CD4-positive, alpha-beta T cell treated with Interleukin-17A for 4 hours (primary cell): ENCODE measurements at regions not wholly inside any gene's neighbourhood (a gene's known extent, or its start where the extent isn't known, plus 50 kb on each side); places are given as distances from the start of the nearest gene placed in this dataset.
"Not testable (repeated sequence)": the region's sequence is repeated elsewhere in the genome, so short reads cannot be mapped to it uniquely, and the experiment has no call there.

Experiments used
- DNase-seq: peaks from one replicate; pipeline ENCODE4 v3.0.0-alpha.2; 2020; ENCODE audit warnings: mixed read lengths

DNA sequence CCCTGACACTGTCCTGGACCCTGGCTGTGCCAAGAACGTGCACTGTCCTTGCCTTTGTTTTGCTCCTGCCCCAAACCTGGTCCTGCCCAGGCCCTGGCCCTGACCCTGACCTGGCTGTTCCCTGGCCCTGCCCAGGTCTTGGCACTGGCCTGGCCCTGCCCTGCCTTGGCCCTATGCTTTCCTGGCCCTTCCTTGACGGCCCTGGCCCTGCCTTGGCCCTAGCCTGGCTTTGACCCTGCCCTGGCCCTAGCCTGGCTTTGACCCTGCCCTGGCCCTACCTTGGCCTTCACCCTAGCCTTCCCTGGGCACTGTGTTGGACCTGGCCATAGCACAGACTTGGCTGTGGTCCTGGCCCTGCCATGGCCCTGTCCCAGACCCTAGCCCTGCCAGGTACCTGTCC, 252.9 kb downstream of the TP53TG3F start:
- DNase-seq: not testable (repeated sequence)

DNA sequence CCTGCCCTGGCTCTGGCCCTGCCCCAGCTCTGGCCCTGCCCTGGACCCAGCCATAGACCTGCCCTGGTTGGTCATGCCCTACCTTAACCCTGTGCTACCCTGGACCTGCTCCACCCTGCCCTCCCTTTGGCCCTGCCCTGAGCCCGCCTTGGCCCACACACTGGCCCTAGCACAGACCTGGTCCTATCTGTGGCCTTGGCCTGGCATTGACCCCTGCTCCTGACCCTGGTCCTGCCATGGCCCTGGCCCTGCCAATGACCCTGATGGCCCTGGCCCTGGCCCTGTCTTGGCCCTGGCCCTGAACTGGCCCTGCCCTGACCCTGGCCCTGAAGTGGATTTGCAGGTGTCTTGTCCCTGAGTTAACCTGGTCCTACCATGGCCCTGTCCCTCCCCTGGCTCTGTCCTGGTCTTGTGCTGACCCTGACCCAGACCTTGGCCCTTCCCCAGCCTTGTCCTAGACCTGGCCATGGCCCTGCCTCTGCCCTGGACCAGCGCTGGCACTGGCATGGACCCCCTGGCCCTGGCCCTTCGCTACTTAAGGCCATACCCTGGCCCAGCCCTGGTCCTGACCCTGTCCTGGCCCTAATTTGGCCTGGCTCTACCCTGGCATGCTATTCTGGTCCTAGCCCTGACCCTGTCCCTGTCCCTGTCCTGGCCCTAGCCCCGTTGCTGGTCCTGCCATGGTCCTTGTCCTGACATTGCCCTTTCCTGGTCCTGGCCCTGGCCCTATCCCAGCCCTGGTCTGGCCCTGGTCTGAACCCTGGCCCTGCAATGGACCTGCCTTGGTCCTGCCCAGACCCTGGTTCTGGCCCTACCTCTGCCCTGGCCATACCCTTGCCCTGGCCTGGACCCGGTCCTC, 253.7 kb downstream of the TP53TG3F start:
- DNase-seq: not testable (repeated sequence)

DNA sequence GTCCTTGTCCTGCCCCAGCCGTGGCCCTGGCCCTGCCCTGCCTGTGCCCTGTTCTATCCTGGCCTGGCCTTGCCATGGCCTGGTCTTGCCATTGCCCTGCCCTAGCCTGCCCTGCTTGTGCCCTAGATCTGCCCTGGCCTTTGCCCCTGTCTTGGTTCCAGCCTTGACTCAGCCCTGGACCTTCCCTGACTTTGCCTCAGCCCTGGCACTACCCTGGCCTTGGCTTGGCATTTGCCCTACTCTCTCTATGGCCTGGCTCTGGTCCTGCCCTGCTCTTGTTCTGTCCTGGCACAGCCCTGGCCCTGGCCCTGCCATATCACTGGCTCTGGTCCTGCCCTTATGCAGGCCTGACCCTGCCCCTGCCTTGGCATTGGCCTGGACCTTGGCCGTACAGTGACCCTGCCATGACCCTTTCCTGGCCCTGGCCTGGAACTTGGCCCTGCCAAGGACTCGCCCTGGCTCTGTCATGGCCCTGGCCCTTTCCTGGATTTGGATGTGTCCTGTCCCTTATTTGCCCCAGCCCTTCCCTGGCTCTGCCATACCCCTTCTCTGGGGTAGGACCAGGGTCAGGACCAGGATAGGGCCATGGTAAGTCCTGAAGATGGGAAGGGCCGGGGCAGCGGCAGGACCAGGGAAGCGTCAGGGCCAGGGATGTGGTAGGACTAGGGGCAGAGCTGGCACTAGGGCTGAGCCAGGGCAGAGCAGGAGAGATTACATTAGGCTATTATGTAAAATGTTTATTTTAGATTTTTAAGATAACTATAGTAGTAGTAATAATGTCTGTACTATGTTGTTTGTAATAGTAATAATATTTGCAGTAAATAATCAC, 254.5 kb downstream of the TP53TG3F start:
- DNase-seq: not testable (repeated sequence)

DNA sequence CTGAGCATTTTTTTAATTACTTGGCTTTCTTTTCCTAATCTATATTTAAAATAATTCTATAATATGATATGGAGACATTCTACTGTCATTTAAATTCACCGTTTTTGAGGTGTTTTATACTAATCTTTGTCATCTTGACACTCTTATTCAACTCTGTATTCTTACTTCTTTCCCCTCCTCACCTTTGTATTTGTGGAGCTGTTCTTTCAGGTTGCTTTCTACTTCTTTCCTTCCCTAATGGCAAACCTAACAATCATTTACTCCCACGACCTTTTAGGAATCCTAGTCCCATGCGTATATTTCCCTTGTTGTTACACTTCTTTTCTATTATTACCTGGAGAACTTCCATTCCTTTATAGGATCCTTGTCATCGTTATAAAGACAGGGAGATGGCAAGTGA, 271.8 kb downstream of the TP53TG3F start:
- DNase-seq: not testable (repeated sequence)

DNA sequence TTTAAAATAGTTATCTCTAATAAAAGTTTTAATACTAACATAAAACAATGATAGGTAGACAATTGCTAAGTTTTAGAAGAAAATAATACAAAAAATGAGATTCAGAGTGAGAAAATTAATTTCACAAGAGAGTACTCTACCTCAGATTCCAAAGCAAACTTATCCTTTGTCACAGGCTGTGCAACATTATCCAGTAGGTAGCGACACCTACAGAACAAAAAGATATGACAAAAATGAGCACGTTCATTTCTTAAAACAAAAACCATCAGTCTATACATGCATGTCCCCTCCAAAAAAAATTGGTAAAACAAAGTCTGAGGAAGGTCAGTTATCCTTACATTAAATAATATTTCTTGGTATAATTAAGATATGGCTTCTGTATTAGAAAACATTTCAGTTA, 275.2 kb downstream of the TP53TG3F start:
- DNase-seq: not testable (repeated sequence)

DNA sequence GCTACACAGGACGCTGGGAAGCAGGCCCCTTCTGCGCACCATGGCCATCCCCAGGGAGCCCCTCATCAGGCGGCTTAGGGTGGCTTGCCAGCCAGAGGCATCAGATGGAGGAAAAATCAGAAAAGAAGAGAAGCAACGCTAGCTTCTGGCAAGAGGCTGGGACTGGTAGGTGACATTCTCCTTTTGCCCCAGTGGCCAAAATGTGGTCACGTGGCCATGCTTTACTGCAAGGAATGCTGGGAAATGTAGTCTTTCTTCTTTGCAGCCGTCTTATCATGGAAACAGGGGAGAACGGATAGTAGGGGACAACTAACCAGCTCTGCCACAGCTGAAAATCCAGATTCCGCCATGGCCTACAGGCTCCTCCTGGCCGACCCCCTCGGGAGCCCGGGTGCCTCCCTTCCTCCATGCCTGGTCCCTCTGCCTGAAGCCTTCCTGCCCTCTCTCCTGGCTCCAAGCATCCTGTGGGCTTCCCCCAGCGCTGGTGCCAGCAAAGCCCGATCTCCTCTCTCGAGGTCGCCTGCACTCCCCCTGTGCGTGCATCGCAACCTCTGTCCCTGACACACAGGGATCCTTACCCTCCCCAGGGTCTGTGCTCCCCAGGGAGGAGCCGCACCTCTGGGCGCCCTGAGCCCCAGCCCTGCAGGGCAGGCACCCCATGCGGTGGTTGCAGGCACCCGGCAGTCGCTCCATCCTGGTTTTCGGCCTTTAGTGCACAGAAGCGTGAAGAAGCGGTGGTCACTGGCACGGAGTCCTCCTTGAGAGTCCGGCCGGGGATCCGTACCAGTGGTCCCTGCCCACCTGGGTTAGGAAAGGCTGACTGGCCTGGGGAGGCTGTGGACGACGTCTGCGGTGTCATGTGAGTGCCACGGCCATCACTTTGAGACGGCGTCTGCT, 307.7 kb downstream of the TP53TG3F start:
- not testable (repeated sequence) for DNase-seq

DNA sequence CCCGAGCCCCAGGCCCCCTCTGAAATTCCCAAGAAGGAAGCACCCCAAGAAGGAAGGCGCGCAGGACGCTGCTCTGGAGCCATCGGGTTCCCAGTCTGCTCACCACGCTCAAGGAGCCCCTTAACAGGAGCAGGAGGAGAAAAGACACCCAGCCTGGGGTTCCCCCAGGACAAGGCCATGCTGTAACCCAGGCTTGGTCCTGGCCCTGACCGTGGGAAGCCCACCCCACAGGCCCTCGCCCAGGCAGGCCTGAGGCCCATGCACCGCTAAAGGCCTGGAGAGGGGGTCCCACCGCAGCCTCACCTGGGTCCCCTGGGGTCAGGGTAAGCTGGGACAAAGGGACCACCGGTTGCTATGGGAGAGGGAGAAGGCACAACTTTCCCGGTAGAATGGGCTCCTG, 309.3 kb downstream of the TP53TG3F start:
- not testable (repeated sequence) for DNase-seq

DNA sequence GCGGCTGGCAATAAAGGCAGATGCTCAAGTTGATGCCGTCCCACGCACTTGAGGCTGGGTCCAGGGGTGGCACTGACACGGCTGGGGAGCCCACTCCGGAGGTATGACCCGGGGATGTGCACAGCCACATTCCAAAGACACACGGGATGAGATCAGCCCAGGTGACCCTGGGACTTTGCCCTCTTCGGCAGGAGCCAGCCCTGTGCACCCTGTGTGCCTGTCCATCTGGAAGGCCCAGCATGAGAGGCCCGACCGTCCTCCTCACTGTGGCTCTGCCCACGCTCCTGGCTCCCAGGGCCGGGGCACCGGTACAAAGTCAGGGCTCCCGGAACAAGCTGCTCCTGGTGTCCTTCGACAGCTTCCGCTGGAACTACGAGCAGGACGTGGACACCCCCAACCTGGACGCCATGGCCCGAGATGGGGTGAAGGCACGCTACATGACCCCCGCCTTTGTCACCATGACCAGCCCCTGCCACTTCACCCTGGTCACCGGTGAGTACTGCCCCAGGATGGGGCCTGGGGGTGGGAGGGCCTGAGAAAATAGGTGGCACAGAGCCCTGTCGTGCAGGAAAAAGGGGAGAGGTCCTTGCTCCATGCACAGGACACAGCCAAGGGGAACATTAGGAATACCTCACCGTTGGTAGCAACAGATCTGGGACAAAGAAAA, 309.9 kb downstream of the TP53TG3F start:
- not testable (repeated sequence) for DNase-seq

DNA sequence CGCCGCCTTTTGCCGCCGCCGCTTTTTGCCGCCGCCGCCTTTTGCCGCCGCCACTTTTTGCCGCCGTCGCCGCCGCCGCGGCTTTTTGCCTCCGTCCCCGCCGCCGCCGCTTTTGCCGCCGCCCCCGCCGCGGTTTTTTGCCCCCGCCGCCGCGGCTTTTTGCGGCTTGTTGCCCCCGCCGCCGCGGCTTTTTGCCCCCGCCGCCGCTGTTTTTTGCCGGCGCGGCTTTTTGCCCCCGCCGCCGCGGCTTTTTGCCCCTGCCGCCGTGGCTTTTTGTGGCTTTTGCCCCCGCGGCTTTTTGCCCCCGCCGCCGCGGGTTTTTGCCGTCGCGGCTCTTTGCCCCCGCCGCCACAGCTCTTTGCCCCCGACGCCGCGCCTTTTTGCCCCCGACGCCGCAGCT, 311.1 kb downstream of the TP53TG3F start:
- not testable (repeated sequence) for DNase-seq

DNA sequence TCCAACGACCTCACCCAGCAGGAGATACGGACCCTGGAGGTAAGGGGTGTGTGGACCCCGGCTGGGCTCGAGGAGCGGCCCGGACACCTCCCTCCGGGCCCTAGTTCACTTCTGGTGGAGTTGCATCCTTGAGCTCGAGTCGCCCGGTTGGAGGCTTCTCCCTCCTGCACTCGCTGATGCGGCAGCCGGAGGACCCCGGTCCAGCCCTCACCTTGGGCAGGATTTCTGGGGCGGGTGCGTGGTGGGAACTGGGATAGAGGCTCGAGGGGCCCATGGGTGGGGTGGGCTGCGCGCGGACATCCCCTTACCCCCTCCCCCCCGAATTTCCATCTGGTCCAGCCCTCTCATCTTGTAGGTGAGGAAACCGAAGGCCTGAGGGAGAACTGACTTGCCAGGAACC, 311.8 kb downstream of the TP53TG3F start:
- not testable (repeated sequence) for DNase-seq

DNA sequence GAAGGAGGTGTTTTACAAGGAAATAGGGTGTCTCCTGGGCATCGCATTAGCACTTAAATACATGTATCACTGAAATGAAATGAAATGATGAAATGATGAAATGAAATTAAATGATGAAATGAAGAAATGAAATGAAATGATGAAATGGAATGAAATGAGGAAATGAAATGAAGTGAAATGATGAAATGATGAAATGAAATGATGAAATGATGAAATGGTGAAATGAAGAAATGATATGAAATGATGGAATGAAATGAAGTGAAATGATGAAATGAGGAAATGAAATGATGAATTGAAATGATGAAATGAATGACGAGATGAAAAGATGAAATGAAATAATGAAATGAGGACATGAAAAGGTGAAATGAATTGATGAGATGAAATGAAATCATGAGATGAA, 314.6 kb downstream of the TP53TG3F start:
- DNase-seq: not testable (repeated sequence)

DNA sequence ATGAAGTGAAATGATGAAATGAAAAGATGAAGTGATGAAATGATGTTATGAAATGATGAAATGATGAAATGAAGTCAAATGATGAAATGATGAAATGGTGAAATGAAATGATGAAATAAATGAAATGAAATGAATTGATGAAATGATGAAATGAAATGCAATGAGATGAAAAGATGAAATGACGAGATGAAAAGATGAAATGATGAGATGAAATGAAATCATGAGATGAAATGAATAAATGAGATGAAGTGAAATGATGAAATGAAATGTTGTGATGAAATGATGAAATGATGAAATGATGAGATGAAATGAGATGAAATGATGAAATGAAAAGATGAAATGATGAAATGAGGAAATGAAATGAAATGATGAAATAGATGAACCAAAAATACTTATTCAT, 315.3 kb downstream of the TP53TG3F start:
- DNase-seq: not testable (repeated sequence)

DNA sequence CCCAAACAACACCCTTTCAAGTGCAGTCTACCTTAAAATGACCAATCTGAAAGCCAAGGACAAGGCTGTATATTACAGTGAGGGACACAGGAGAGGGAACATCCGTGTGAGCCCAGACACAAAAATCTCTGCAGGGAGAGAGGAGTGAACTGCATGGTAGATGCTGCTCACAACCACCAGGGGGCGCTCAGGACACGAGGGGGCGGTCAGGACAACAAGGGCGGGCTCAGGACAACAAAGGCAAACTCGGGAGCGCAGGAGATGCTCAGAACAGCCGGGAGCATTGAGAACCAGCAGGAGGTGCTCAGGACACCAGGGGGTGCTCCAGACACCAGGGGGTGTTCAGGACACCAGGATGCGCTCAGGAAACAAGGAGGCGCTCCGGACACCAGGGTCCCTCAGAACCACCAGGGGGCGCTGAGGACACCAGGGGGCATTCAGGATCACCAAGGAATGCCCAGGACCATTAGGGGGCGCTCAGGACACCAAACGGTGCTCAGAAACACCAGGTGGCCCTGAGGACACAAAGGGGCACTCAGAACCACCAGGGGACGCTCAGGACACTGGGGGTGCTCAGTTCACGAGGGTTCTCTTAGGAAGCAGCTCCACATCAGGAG, 357.0 kb downstream of the TP53TG3F start:
- not testable (repeated sequence) for DNase-seq

DNA sequence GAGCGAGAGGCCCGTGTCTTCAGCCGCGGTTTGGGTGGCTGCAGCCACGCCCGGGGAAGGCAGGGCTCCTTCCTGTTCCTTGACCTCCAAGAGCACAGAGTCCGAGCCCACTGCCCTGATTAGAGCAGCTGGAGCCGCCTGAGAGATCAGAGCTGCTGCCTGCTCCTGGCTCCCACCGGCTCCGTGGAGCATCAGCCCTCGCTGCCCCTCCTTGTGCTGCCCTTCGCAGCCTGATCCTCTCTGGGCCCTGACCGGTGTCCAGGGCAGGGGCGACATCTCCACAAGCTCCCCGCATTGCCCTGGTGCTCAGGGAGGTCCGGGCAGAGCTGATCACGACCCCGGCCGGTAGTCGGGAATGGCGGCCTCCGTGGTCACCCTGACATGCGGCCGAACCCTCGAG, 365.3 kb downstream of the TP53TG3F start:
- DNase-seq: not testable (repeated sequence)

DNA sequence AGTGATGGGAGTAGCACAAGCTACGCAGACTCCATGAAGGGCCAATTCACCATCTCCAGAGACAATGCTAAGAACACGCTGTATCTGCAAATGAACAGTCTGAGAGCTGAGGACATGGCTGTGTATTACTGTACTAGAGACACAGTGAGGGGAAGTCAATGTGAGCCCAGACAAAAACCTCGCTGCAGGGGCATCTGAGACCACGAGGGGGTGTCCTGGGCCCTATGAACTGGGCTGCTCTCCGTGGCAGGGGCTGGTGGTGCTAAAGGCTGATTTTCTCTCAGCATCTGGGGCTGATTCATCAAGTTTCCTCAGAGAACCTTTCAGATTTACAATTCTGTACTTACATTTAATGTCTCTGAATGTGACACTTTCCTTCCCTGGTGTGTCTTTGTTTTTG, 368.1 kb downstream of the TP53TG3F start:
- not testable (repeated sequence) for DNase-seq

DNA sequence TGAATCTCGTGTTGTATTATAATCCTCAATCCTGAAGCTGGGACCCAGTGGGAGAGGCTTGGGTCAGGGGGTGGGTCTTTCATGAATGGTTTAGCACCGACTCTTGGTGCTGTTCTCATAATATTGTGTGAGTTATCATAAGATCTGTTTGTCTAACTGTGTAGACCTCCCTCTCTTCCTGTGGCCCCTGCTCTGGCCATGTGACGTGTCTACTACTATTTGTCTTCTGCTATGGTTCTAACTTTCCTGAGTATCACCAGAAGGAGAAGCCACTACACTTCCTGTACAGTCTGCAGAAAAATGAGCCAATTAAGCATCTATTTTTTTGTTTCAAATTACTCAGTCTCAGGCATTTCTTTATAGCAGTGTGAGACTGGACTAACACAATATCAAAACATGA, 379.7 kb downstream of the TP53TG3F start:
- not testable (repeated sequence) for DNase-seq

DNA sequence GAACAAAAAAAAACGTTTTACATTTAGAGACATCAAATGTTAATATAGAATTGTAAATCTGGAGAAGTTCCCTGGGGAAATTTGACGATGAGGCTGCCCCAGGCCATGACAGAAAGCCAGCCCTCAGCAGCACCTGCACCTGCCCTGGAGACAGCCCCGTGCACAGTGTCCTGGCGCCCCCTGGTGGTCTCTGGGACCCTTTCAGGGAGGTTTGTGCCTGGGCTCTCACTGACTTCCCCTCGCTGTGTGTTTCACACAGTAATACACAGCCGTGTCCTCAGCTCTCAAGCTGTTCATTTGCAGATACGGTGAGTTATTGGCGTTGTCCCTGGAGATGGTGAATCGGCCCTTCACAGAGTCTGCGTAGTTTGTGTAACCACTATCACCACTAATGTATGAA, 385.1 kb downstream of the TP53TG3F start:
- not testable (repeated sequence) for DNase-seq
